PC-9 (cell line): ENCODE measurements at regions not wholly inside any gene's neighbourhood (a gene's known extent, or its start where the extent isn't known, plus 50 kb on each side); places are given as distances from the start of the nearest gene placed in this dataset.

ENCODE experiments used
- BruUV-seq: library from RNA; stranded (reverse); fragments of 400-500 nt; replicated peaks from 2 replicates; lab custom pipeline; 2021; lab: Mats Ljungman, UMichigan
- CTCF ChIA-PET: fragments of 300-600 bp; sonication (Branson Sonifier 250); formaldehyde crosslinking; loops from one replicate; lab custom pipeline; 2022; ENCODE audit warnings: antibody characterized with exemption; lab: Charles Lee
- POLR2A ChIA-PET: fragments of 300-600 bp; sonication (Branson Sonifier 250); formaldehyde crosslinking; loops from one replicate; lab custom pipeline; 2022; ENCODE audit warnings: antibody characterized with exemption; ENCODE audit not compliant: unreplicated experiment; lab: Charles Lee
- DNase-seq, 2 experiments: peaks; one replicate each; pipeline versions ENCODE4 v3.0.0 to v3.0.0-alpha.2; 2015 to 2022; ENCODE audit warnings: mixed read lengths in 1 of 2
- H2AFZ ChIP-seq: fragments of 200-600 bp; sonication (generic); 2 replicates; pipeline ENCODE4 v1.8.1; 2017; ENCODE audit warnings: antibody characterized with exemption
- H3F3A ChIP-seq: fragments of 200-600 bp; sonication (generic); 2 replicates; pipeline ENCODE4 v1.8.1; 2017; ENCODE audit warnings: antibody characterized with exemption, mild to moderate bottlenecking, low read depth; ENCODE audit not compliant: insufficient read depth
- H3K27ac ChIP-seq: fragments of 200-600 bp; sonication (generic); 2 replicates; pipeline ENCODE4 v1.6.1; 2016; ENCODE audit warnings: mixed run types
- H3K27me3 ChIP-seq: fragments of 200-600 bp; sonication (generic); 2 replicates; pipeline ENCODE4 v1.6.1; 2016; ENCODE audit warnings: low read depth, mixed run types; ENCODE audit not compliant: insufficient read depth
- H3K36me3 ChIP-seq: fragments of 200-600 bp; sonication (generic); 2 replicates; pipeline ENCODE4 v1.6.1; 2016; ENCODE audit warnings: low read depth, mixed run types
- H3K4me1 ChIP-seq: fragments of 200-600 bp; sonication (generic); replicated peaks from 2 replicates; pipeline ENCODE4 v1.6.1; 2016; ENCODE audit warnings: mixed run types; ENCODE audit not compliant: insufficient read depth
- H3K4me2 ChIP-seq: fragments of 200-600 bp; sonication (generic); 2 replicates; pipeline ENCODE4 v1.6.1; 2017; ENCODE audit warnings: mixed run types
- H3K4me3 ChIP-seq: fragments of 200-600 bp; sonication (generic); 2 replicates; pipeline ENCODE4 v1.6.1; 2016; ENCODE audit warnings: mixed run types
- H3K79me2 ChIP-seq: fragments of 200-600 bp; sonication (generic); 2 replicates; pipeline ENCODE4 v1.6.1; 2017; ENCODE audit warnings: low read depth, mixed run types
- H3K9me2 ChIP-seq: fragments of 200-600 bp; sonication (generic); 2 replicates; pipeline ENCODE4 v1.8.1; 2017; ENCODE audit warnings: mild to moderate bottlenecking; ENCODE audit not compliant: insufficient read depth
- H3K9me3 ChIP-seq: fragments of 200-600 bp; sonication (generic); 2 replicates; pipeline ENCODE4 v1.8.1; 2016; ENCODE audit warnings: low read depth; ENCODE audit not compliant: insufficient read depth
- H4K20me1 ChIP-seq: fragments of 200-600 bp; sonication (generic); 2 replicates; pipeline ENCODE4 v1.8.1; 2017; ENCODE audit not compliant: insufficient read depth
- CTCF ChIP-seq: fragments of 200-600 bp; sonication (generic); conservative IDR thresholded peaks from 2 replicates; pipeline ENCODE4 v1.6.1; 2017; ENCODE audit warnings: mixed run types, antibody characterized with exemption, mild to moderate bottlenecking, moderate library complexity
- EZH2 ChIP-seq: fragments of 200-600 bp; sonication (generic); IDR thresholded peaks from 2 replicates; pipeline ENCODE4 v1.8.0; 2017; ENCODE audit warnings: antibody characterized with exemption, low read depth
- intact Hi-C: fragments of 100-400 bp; cut with micrococcal nuclease; formaldehyde crosslinking; loops from one replicate; pipeline ENCODE4 v1.10.0; 2022; ENCODE audit not compliant: unreplicated experiment

GRCh38 chr13:39811696-39812095 is 156.2 kb downstream of the COG6 start:
- Histone ChIP-seq H3K79me2 (no peaks in the 10 kb centered on the region), H3K4me3 (no peak overlapping the region), H3K4me2 (no peak overlapping the region), H3K36me3 (no peaks in the 10 kb centered on the region), H3K4me1 (no peaks in the 10 kb centered on the region), H3K27ac (no peak overlapping the region), H3K27me3 (no peaks in the 10 kb centered on the region), H3K9me2 (no peaks in the 10 kb centered on the region), H4K20me1 (no peaks in the 10 kb centered on the region), H3F3A (no peaks in the 10 kb centered on the region), H2AFZ (no peak overlapping the region), H3K9me3 (0 out of 2 replicates have a peak, but pooled peaks cover 2% of the 10 kb centered on the region)
- no peak for DNase-seq
- TF ChIP-seq EZH2 (no peak), CTCF (no peak)
- ChIA-PET POLR2A (no interaction called here), CTCF (no interaction called here)
- no TSS peak for BruUV-seq
- intact Hi-C loops: no loop called here

GRCh38 chr13:39815345-39816111 is 160.1 kb downstream of the COG6 start:
- intact Hi-C loops: no loop called here
- POLR2A ChIA-PET: no interaction called here

GRCh38 chr13:39816936-39817335 is 161.5 kb downstream of the COG6 start:
- H3K27me3 ChIP-seq: no peaks in the 10 kb centered on the region
- 0 out of 2 replicates have a peak, but pooled peaks cover 2% of the 10 kb centered on the region for H3K9me3 ChIP-seq
- no peak for DNase-seq
- no peak overlapping the region for H2AFZ ChIP-seq
- H4K20me1 ChIP-seq: no peaks in the 10 kb centered on the region
- no peak overlapping the region for H3K4me2 ChIP-seq
- POLR2A ChIA-PET: no interaction called here
- no peaks in the 10 kb centered on the region for H3F3A ChIP-seq
- TF ChIP-seq CTCF (no peak), EZH2 (no peak)
- no peaks in the 10 kb centered on the region for H3K36me3 ChIP-seq
- no peaks in the 10 kb centered on the region for H3K4me1 ChIP-seq
- no peaks in the 10 kb centered on the region for H3K79me2 ChIP-seq
- no peak overlapping the region for H3K27ac ChIP-seq
- CTCF ChIA-PET: no interaction called here
- H3K9me2 ChIP-seq: no peaks in the 10 kb centered on the region
- intact Hi-C loops: no loop called here
- no peak overlapping the region for H3K4me3 ChIP-seq
- no TSS peak for BruUV-seq

More at GRCh38 chr13:39815345-39816111, 160.1 kb downstream of the COG6 start:
- H4K20me1 ChIP-seq: no peaks in the 10 kb centered on the region
- DNase-seq: no peak
- no peaks in the 10 kb centered on the region for H3K4me1 ChIP-seq
- CTCF ChIA-PET: no interaction called here
- H3K36me3 ChIP-seq: no peaks in the 10 kb centered on the region
- H3K9me2 ChIP-seq: no peaks in the 10 kb centered on the region
- no peak overlapping the region for H3K4me3 ChIP-seq
- no peaks in the 10 kb centered on the region for H3F3A ChIP-seq
- BruUV-seq: no TSS peak
- H3K27ac ChIP-seq: no peak overlapping the region
- H2AFZ ChIP-seq: no peak overlapping the region
- H3K27me3 ChIP-seq: no peaks in the 10 kb centered on the region
- no peak for TF ChIP-seq CTCF
- no peak for TF ChIP-seq EZH2
- H3K4me2 ChIP-seq: no peak overlapping the region
- no peaks in the 10 kb centered on the region for H3K79me2 ChIP-seq
- 0 out of 2 replicates have a peak, but pooled peaks cover 2% of the 10 kb centered on the region for H3K9me3 ChIP-seq
